Adrenal gland (tissue), 5 donors: ENCODE measurements at regions not wholly inside any gene's neighbourhood (a gene's known extent, or its start where the extent isn't known, plus 50 kb on each side); places are given as distances from the start of the nearest gene placed in this dataset.

ENCODE experiments used
- POLR2A ChIP-seq, 2 donors: fragments of 450-650 bp; IDR thresholded peaks; one replicate each; pipeline ENCODE4 v1.6.1; 2017; ENCODE audit warnings: antibody characterized with exemption in 2 of 2, mild to moderate bottlenecking in 2 of 2, moderate library complexity in 1 of 2
- TF ChIP-seq, protein P1 (sequence below), 6 experiments: fragments of 450-650 bp in 4 of 6; fragments of 200-600 bp in 2 of 6; sonication (generic) in 1 of 6; IDR thresholded peaks; 1 replicate in 5 of 6; 2 replicates in 1 of 6; pipeline versions ENCODE4 v1.5.1 to v1.8.0; 2016 to 2021; ENCODE audit warnings: antibody characterized with exemption in 6 of 6, mild to moderate bottlenecking in 2 of 6, moderate library complexity in 1 of 6
- donor health status: DM: no; HTN: no; CAD: no.

DNA sequence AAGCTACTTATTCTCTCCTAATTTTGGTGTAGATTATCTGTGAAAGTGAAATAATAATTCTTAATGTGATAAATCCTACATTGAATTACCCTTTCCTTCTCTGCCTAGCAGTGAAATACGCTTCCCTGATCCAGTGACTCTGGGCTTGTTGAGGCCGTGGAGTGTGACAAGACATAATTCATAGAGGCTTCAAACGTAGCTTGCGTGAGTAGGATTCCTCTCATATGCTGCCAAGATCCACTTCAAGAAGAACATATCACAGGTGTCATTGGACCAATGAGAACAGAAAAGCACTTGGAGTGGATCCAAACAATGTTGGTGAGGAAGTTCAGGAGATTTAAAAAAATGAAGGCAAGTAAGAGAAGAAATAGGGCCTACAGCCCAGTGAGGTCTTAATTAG, 221.3 kb upstream of the TMEFF2 start:
- TF ChIP-seq, protein P1, sequence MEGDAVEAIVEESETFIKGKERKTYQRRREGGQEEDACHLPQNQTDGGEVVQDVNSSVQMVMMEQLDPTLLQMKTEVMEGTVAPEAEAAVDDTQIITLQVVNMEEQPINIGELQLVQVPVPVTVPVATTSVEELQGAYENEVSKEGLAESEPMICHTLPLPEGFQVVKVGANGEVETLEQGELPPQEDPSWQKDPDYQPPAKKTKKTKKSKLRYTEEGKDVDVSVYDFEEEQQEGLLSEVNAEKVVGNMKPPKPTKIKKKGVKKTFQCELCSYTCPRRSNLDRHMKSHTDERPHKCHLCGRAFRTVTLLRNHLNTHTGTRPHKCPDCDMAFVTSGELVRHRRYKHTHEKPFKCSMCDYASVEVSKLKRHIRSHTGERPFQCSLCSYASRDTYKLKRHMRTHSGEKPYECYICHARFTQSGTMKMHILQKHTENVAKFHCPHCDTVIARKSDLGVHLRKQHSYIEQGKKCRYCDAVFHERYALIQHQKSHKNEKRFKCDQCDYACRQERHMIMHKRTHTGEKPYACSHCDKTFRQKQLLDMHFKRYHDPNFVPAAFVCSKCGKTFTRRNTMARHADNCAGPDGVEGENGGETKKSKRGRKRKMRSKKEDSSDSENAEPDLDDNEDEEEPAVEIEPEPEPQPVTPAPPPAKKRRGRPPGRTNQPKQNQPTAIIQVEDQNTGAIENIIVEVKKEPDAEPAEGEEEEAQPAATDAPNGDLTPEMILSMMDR (IDR thresholded peaks at IDR 0.05): no peak
- TF ChIP-seq POLR2A (IDR thresholded peaks at IDR 0.05): no peak
